ENCODE measurements at regions not wholly inside any gene's neighbourhood (a gene's known extent, or its start where the extent isn't known, plus 50 kb on each side); places are given as distances from the start of the nearest gene placed in this dataset.
"Not testable (repeated sequence)": the region's sequence is repeated elsewhere in the genome, so short reads cannot be mapped to it uniquely, and the experiment has no call there.

DNA sequence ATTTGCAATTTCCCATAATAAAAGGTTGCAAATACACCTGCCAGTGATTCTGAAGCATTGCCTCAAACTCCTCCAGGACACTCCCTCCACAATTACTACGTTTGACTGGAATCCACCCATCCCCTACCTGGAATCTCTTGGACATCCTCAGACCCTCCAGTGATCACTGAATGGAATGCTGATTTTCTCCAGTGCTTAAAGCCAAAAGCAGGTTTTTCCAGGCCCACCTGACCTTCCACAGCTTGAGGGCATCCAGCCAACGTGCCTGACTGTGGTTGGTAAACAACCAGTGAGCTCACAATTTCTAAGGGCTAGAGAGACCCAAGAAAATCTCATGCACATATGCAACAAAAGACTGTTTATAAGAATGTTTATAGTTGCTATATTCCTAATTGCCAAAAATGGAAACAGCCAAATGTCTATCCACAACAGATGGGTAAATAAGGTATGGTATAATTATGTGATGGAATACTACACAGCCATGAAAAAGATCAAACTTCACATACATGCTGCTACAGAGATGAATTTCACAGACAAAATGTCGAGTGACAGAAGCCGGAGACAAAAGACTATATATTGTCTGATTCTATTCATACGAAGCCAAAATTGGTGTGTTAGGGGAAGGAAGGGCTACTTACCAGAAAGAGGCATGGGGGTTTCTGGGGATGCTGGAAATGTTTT, 147.1 kb upstream of the RREB1 start:
- no peak overlapping the region for H3K4me3 ChIP-seq
- 77 to 80% (median 78%) methylated on average over 5 of the region's 5 CpGs for WGBS, 3 donors
- DNase-seq = no peak
- intact Hi-C loops (cut with DNase I) = no loop called here
- TF ChIP-seq, protein P1, sequence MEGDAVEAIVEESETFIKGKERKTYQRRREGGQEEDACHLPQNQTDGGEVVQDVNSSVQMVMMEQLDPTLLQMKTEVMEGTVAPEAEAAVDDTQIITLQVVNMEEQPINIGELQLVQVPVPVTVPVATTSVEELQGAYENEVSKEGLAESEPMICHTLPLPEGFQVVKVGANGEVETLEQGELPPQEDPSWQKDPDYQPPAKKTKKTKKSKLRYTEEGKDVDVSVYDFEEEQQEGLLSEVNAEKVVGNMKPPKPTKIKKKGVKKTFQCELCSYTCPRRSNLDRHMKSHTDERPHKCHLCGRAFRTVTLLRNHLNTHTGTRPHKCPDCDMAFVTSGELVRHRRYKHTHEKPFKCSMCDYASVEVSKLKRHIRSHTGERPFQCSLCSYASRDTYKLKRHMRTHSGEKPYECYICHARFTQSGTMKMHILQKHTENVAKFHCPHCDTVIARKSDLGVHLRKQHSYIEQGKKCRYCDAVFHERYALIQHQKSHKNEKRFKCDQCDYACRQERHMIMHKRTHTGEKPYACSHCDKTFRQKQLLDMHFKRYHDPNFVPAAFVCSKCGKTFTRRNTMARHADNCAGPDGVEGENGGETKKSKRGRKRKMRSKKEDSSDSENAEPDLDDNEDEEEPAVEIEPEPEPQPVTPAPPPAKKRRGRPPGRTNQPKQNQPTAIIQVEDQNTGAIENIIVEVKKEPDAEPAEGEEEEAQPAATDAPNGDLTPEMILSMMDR (IDR thresholded peaks at IDR 0.05) = no peak
- H3K27ac ChIP-seq = no peak overlapping the region
- no peaks in the 10 kb centered on the region for H3K4me1 ChIP-seq
- H3K9me3 ChIP-seq = no peaks in the 10 kb centered on the region
- no peak for ATAC-seq
- no peaks in the 10 kb centered on the region for H3K36me3 ChIP-seq (ENCODE audit: insufficient read depth in 1 of 2, low read depth in 1 of 2)
- H3K27me3 ChIP-seq (ENCODE audit: insufficient read depth in 3 of 3, low read length in 2 of 3) = no peaks in the 10 kb centered on the region

DNA sequence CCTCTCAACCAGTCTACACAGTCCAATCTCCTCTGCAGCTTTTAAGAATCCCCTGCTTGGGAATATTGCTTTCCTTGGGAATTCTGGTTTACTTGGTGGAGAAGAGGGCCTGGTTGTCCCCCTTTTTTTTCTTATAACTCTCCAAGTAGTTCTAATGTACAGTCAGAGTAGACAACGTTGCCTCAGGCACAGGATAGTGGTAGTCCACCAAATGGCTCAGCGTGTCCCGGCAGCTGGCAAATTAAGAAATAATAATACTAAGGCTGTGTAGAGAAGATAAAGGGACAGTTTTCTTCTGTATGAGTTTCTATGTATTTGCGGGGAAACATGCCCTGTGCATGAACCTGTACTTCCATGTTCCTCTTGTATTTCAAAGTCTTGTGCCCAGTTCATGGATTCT, 145.7 kb upstream of the RREB1 start:
- Histone ChIP-seq H3K27me3 (ENCODE audit: insufficient read depth in 3 of 3, low read length in 2 of 3) (no peaks in the 10 kb centered on the region), H3K36me3 (ENCODE audit: insufficient read depth in 1 of 2, low read depth in 1 of 2) (no peaks in the 10 kb centered on the region), H3K4me3 (no peak overlapping the region), H3K27ac (no peak overlapping the region), H3K4me1 (no peaks in the 10 kb centered on the region), H3K9me3 (no peaks in the 10 kb centered on the region)
- WGBS, 3 donors = 95 to 98% (median 98%) methylated on average over 4 of the region's 4 CpGs
- TF ChIP-seq, protein P1 (IDR thresholded peaks at IDR 0.05) = no peak
- ATAC-seq = no peak
- intact Hi-C loops (cut with DNase I) = no loop called here
- no peak for DNase-seq

DNA sequence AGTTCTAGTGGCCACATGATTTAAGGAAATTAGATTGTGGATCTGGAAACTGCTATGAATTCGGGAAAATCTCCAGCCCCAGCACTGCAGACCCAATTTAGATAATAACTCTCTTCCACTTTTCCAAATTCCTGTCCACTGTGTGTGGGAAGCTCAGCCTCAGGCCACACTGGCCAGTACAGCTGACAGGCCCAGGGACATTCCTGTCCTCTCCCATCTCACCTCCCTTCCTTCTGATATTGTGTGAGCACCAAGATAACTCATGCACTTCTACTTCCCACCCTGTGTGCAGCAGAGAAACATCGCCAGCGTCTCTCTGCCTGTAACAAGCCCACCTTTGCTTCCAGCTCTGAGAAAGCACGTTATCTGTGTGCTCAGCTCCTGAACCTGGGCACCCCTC, 145.1 kb upstream of the RREB1 start:
- no peak for ATAC-seq
- no peaks in the 10 kb centered on the region for H3K9me3 ChIP-seq
- DNase-seq = no peak
- no peak overlapping the region for H3K27ac ChIP-seq
- no peaks in the 10 kb centered on the region for H3K36me3 ChIP-seq (ENCODE audit: insufficient read depth in 1 of 2, low read depth in 1 of 2)
- 90 to 93% (median 93%) methylated on average over 4 of the region's 4 CpGs for WGBS, 3 donors
- no peaks in the 10 kb centered on the region for H3K4me1 ChIP-seq
- no peak overlapping the region for H3K4me3 ChIP-seq
- intact Hi-C loops (cut with DNase I) = loop anchor here in 1 of 2 donors (1.0 kb wide), 1 partner anchor 11 kb away; no protein-coding TSS in a partner anchor
- no peaks in the 10 kb centered on the region for H3K27me3 ChIP-seq (ENCODE audit: insufficient read depth in 3 of 3, low read length in 2 of 3)
- TF ChIP-seq, protein P1 (IDR thresholded peaks at IDR 0.05) = no peak

DNA sequence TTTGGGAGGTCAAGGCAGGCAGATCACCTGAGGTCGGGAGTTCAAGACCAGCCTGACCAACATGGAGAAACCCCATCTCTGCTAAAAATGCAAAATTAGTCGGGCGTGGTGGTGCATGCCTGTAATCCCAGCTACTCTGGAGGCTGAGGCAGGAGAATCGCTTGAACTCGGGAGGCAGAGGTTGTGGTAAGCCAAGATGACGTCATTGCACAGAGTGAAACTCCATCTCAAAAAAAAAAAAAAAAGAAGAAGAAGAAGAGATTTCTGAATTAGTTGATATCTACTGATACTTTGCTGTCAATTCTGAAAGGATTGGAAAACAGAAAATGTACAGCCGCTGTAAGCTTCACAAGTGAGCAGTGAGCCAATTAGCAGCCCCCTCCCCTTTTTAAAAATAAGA, 144.4 kb upstream of the RREB1 start:
- not testable (repeated sequence) for ATAC-seq; H3K9me3 ChIP-seq; DNase-seq; H3K4me1 ChIP-seq; H3K36me3 ChIP-seq (ENCODE audit: insufficient read depth in 1 of 2, low read depth in 1 of 2); H3K4me3 ChIP-seq; H3K27ac ChIP-seq; H3K27me3 ChIP-seq (ENCODE audit: insufficient read depth in 3 of 3, low read length in 2 of 3)
- 70 to 88% (median 77%) methylated on average over 7 of the region's 7 CpGs for WGBS, 3 donors
- intact Hi-C loops (cut with DNase I) = loop anchor here in 1 of 2 donors (1.0 kb wide), 1 partner anchor 12 kb away; no protein-coding TSS in a partner anchor

DNA sequence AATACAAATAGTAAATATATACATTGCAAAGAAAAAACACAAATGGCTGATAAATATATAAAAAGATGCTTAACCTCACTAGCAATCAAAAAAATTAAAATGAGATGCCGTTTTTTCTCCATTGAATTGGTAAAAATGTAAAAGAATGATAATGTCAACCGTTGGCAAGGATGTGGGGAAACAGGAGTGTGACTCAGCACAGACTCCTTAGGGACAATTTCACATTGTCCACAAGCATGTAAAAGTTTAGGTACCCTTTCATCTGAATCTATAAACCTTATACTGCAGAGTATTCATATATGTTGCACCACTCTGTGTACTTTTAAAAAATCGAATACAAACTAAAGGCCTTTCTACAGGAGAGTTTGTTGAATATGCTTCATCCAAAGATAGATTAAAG, 143.1 kb upstream of the RREB1 start:
- 69 to 76% (median 73%) methylated on average over 3 of the region's 3 CpGs for WGBS, 3 donors
- TF ChIP-seq, protein P1 (IDR thresholded peaks at IDR 0.05) = no peak
- Histone ChIP-seq H3K36me3 (ENCODE audit: insufficient read depth in 1 of 2, low read depth in 1 of 2) (no peaks in the 10 kb centered on the region), H3K4me1 (no peaks in the 10 kb centered on the region), H3K27me3 (ENCODE audit: insufficient read depth in 3 of 3, low read length in 2 of 3) (no peaks in the 10 kb centered on the region), H3K4me3 (no peak overlapping the region), H3K27ac (no peak overlapping the region), H3K9me3 (no peaks in the 10 kb centered on the region)
- DNase-seq (no peak), ATAC-seq (no peak)
- intact Hi-C loops (cut with DNase I) = no loop called here
